Choroid plexus epithelial cell (primary cell): ENCODE measurements at regions not wholly inside any gene's neighbourhood (a gene's known extent, or its start where the extent isn't known, plus 50 kb on each side); places are given as distances from the start of the nearest gene placed in this dataset.
"Not testable (repeated sequence)": the region's sequence is repeated elsewhere in the genome, so short reads cannot be mapped to it uniquely, and the experiment has no call there.

ENCODE experiments used
- DNase-seq: peaks from one replicate; pipeline ENCODE4 v3.0.0-alpha.2; 2010; ENCODE audit warnings: low read depth
- H3K4me3 ChIP-seq: 2 replicates; pipeline ENCODE4 v1.5.1; 2011; ENCODE audit warnings: low read depth, mild to moderate bottlenecking, control low read depth, low read length, moderate library complexity
- CTCF ChIP-seq: conservative IDR thresholded peaks from 2 replicates; pipeline ENCODE4 v1.5.1; 2011; ENCODE audit warnings: low read depth, mild to moderate bottlenecking, control low read depth, inconsistent platforms, low read length, moderate library complexity

GRCh38 chr6:155543166-155543847 lies 87.7 kb upstream of the NOX3 start:
- DNase-seq = peak; percentile 23
- TF ChIP-seq CTCF = no peak
- no peak overlapping the region for H3K4me3 ChIP-seq

GRCh38 chr6:155542036-155542435 lies 86.4 kb upstream of the NOX3 start:
- no peak overlapping the region for H3K4me3 ChIP-seq
- DNase-seq = no peak
- no peak for TF ChIP-seq CTCF

- no peak for DNase-seq
- TF ChIP-seq CTCF = no peak
- no peak overlapping the region for H3K4me3 ChIP-seq
These were observed 83.2 kb upstream of the NOX3 start for GRCh38 chr6:155538708-155539390.

- TF ChIP-seq CTCF = no peak
- no peak for DNase-seq
These were observed 79.0 kb upstream of the NOX3 start for GRCh38 chr6:155534678-155535077.

GRCh38 chr6:155530219-155530834 lies 74.7 kb upstream of the NOX3 start:
- peak; percentile 82 for DNase-seq
- TF ChIP-seq CTCF = peak; percentile 81
- no peak overlapping the region for H3K4me3 ChIP-seq

More at GRCh38 chr6:155534678-155535077, 79.0 kb upstream of the NOX3 start:
- no peak overlapping the region for H3K4me3 ChIP-seq

- DNase-seq, H3K4me3 ChIP-seq: not testable (repeated sequence)
These were observed 74.2 kb upstream of the NOX3 start for GRCh38 chr6:155529814-155530213.

GRCh38 chr6:155528982-155529453 lies 73.4 kb upstream of the NOX3 start:
- DNase-seq = peak; percentile 98
- no peak for TF ChIP-seq CTCF
- no peak overlapping the region for H3K4me3 ChIP-seq
